NCI-H187 (cell line): ENCODE measurements at regions not wholly inside any gene's neighbourhood (a gene's known extent, or its start where the extent isn't known, plus 50 kb on each side); places are given as distances from the start of the nearest gene placed in this dataset.
A peak's percentile ranks its signal among the peaks of the same experiment; 100 is the strongest.
"Not testable (repeated sequence)": the region's sequence is repeated elsewhere in the genome, so short reads cannot be mapped to it uniquely, and the experiment has no call there.

ENCODE experiments used
- DNase-seq, 2 experiments: peaks; one replicate each; lab custom pipeline; 2025; lab: John Stamatoyannopoulos, UW

- DNase-seq: no peak
Measured at GRCh38 chr14:104230946-104231345, 92.6 kb downstream of the KIF26A start.

GRCh38 chr14:104232070-104232484 is 93.7 kb downstream of the KIF26A start:
- no peak for DNase-seq

- not testable (repeated sequence) for DNase-seq
Measured at GRCh38 chr14:104234007-104234786, 95.8 kb downstream of the KIF26A start.

GRCh38 chr14:104235686-104236085 is 97.3 kb downstream of the KIF26A start:
- no peak for DNase-seq

GRCh38 chr14:104237651-104238423 is 99.5 kb downstream of the KIF26A start:
- no peak for DNase-seq

GRCh38 chr14:104238424-104239184 is 100.2 kb downstream of the KIF26A start:
- DNase-seq: no peak

- no peak for DNase-seq
Measured at GRCh38 chr14:104239185-104239775, 100.9 kb downstream of the KIF26A start.

GRCh38 chr14:104239861-104240301 is 101.5 kb downstream of the KIF26A start:
- no peak for DNase-seq

GRCh38 chr14:104240434-104241157 is 102.2 kb downstream of the KIF26A start:
- peak; percentile 23 to 53 for DNase-seq

GRCh38 chr14:104243200-104243599 is 104.8 kb downstream of the KIF26A start:
- DNase-seq: no peak

- no peak for DNase-seq
Measured at GRCh38 chr14:104244221-104245011, 106.0 kb downstream of the KIF26A start.

- DNase-seq: no peak
Measured at GRCh38 chr14:104245075-104245474, 106.7 kb downstream of the KIF26A start.

GRCh38 chr14:104245723-104246122 is 107.3 kb downstream of the KIF26A start:
- DNase-seq: no peak

GRCh38 chr14:104246401-104247335 is 108.3 kb downstream of the KIF26A start:
- no peak for DNase-seq

GRCh38 chr14:104247336-104248202 is 109.2 kb downstream of the KIF26A start:
- no peak for DNase-seq

GRCh38 chr14:104248203-104249055 is 110.0 kb downstream of the KIF26A start:
- no peak for DNase-seq

GRCh38 chr14:104249089-104249488 is 110.7 kb downstream of the KIF26A start:
- DNase-seq: no peak
